Lung (tissue), 11 donors: ENCODE measurements at regions not wholly inside any gene's neighbourhood (a gene's known extent, or its start where the extent isn't known, plus 50 kb on each side); places are given as distances from the start of the nearest gene placed in this dataset.

ENCODE experiments used
- ATAC-seq: fragments of 200-7000 bp; cut with Tn5 transposase; one replicate; pipeline ENCODE4 v1.9.1; 2020; ENCODE audit warnings: moderate number of reproducible peaks; ENCODE audit not compliant: insufficient read depth, low FRiP score
- DNase-seq, 3 donors: peaks; one replicate each; pipeline ENCODE4 v3.0.0-alpha.2; 2013 to 2017
- H3K27ac ChIP-seq, 2 donors: one replicate each; pipeline ENCODE4 v1.5.1; 2013; ENCODE audit warnings: mild to moderate bottlenecking in 2 of 2, moderate library complexity in 2 of 2, control low read depth in 1 of 2, inconsistent platforms in 1 of 2, low read depth in 1 of 2, low read length in 1 of 2
- H3K27me3 ChIP-seq, 3 donors: one replicate each; pipeline ENCODE4 v1.5.1; 2013; ENCODE audit warnings: low read length in 2 of 3; ENCODE audit not compliant: control insufficient read depth in 3 of 3, insufficient read depth in 3 of 3
- H3K36me3 ChIP-seq, 4 donors: one replicate each; pipeline ENCODE4 v1.5.1; 2013; ENCODE audit warnings: low read length in 4 of 4, mild to moderate bottlenecking in 1 of 4, moderate library complexity in 1 of 4; ENCODE audit not compliant: control insufficient read depth in 4 of 4, insufficient read depth in 4 of 4
- H3K4me1 ChIP-seq, 5 donors: one replicate each; pipeline ENCODE4 v1.5.1; 2013; ENCODE audit warnings: low read length in 5 of 5, mild to moderate bottlenecking in 2 of 5, moderate library complexity in 1 of 5; ENCODE audit not compliant: control insufficient read depth in 5 of 5, insufficient read depth in 5 of 5
- H3K4me3 ChIP-seq: one replicate; pipeline ENCODE4 v1.5.1; 2013; ENCODE audit warnings: mild to moderate bottlenecking, control low read depth, moderate library complexity
- H3K9ac ChIP-seq, 2 donors: one replicate each; pipeline ENCODE4 v1.5.1; 2013; ENCODE audit warnings: low read length in 2 of 2, control low read depth in 1 of 2; ENCODE audit not compliant: insufficient read depth in 1 of 2
- H3K9me3 ChIP-seq, 4 donors: one replicate each; pipeline ENCODE4 v1.5.1; 2013; ENCODE audit warnings: low read length in 3 of 4, mild to moderate bottlenecking in 1 of 4, moderate library complexity in 1 of 4; ENCODE audit not compliant: control insufficient read depth in 4 of 4, insufficient read depth in 3 of 4
- WGBS, 2 donors: extraction: QIAGEN DNeasy Blood & Tissue Kit; methylation state at CpG; one replicate each; pipeline ENCODE4 v1.1.7; 2013; 5-methylcytosine and 5-hydroxymethylcytosine counted together
- TF ChIP-seq, protein P1 (sequence below): IDR thresholded peaks from 2 replicates; pipeline ENCODE4 v1.5.1; 2012; ENCODE audit warnings: mild to moderate bottlenecking; ENCODE audit errors: control extremely low read depth, extremely low read depth
- donor health status: control.
- donor health status: control.
- donor health status: Bipolar disorder and iron deficiency.
- donor health status: healthy.
- donor health status: DM: yes; HTN: yes; CAD: no.

- Histone ChIP-seq H3K9ac (peak overlapping the region in 1 of 2 donors; percentile 23), H3K36me3 (no peaks in the 10 kb centered on the region), H3K27ac (peak overlapping the region in 1 of 2 donors; percentile 71), H3K27me3 (no peaks in the 10 kb centered on the region), H3K4me1 (peaks cover 0 to 22% (median 2%) of the 10 kb centered on the region in 5 donors), H3K9me3 (no peaks in the 10 kb centered on the region), H3K4me3 (no peak overlapping the region)
- TF ChIP-seq, protein P1, sequence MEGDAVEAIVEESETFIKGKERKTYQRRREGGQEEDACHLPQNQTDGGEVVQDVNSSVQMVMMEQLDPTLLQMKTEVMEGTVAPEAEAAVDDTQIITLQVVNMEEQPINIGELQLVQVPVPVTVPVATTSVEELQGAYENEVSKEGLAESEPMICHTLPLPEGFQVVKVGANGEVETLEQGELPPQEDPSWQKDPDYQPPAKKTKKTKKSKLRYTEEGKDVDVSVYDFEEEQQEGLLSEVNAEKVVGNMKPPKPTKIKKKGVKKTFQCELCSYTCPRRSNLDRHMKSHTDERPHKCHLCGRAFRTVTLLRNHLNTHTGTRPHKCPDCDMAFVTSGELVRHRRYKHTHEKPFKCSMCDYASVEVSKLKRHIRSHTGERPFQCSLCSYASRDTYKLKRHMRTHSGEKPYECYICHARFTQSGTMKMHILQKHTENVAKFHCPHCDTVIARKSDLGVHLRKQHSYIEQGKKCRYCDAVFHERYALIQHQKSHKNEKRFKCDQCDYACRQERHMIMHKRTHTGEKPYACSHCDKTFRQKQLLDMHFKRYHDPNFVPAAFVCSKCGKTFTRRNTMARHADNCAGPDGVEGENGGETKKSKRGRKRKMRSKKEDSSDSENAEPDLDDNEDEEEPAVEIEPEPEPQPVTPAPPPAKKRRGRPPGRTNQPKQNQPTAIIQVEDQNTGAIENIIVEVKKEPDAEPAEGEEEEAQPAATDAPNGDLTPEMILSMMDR: no peak
- peak; percentile 61 to 89 (median 87) for DNase-seq
- ATAC-seq: peak; percentile 85
- WGBS, 2 donors: 33 to 42% methylated on average over 4 of the region's 4 CpGs
Measured at GRCh38 chr3:177478170-177478867, 281.0 kb upstream of the TBL1XR1 start.

GRCh38 chr3:177479630-177480029 lies 282.3 kb upstream of the TBL1XR1 start:
- Histone ChIP-seq H3K27me3 (no peaks in the 10 kb centered on the region), H3K9ac (no peak overlapping the region), H3K36me3 (no peaks in the 10 kb centered on the region), H3K4me3 (no peak overlapping the region), H3K27ac (peak overlapping the region in 1 of 2 donors; percentile 59), H3K9me3 (no peaks in the 10 kb centered on the region), H3K4me1 (peaks cover 0 to 22% (median 2%) of the 10 kb centered on the region in 5 donors)
- 68 to 90% methylated on average over 2 of the region's 2 CpGs for WGBS, 2 donors
- TF ChIP-seq, protein P1: no peak
- ATAC-seq: no peak
- no peak for DNase-seq

DNA sequence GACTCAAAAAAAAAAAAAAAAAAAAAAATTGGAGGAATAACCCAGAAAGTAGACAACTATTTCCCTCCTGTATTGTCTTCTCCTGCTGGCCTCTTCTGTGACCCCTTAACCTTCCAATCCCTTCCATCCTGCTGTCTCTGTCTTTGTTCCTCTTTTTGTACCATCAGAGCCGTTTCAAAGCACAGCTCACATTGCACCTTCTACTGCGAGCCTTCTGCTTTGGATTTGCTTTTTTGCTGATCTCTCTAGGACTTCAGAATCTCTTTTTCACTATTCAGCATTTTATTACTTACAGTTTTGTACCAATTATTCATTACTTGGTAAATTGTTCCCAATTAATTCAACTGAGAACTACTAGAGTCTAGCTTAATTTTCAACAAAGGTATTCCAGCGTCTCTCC lies 284.0 kb upstream of the TBL1XR1 start:
- Histone ChIP-seq H3K27ac (no peak overlapping the region), H3K4me1 (peaks cover 0 to 22% (median 2%) of the 10 kb centered on the region in 5 donors), H3K27me3 (no peaks in the 10 kb centered on the region), H3K36me3 (no peaks in the 10 kb centered on the region), H3K9me3 (peaks cover 0 to 2% (median 0%) of the 10 kb centered on the region in 4 donors), H3K4me3 (no peak overlapping the region), H3K9ac (no peak overlapping the region)
- no peak for ATAC-seq
- 67 to 78% methylated on average over 3 of the region's 3 CpGs for WGBS, 2 donors
- TF ChIP-seq, protein P1: no peak
- DNase-seq: no peak
